ENCODE measurements at regions not wholly inside any gene's neighbourhood (a gene's known extent, or its start where the extent isn't known, plus 50 kb on each side); places are given as distances from the start of the nearest gene placed in this dataset.

- H3K27ac Mint-ChIP-seq, result no peak overlapping the region
- ATAC-seq (no peak), DNase-seq (no peak)
- H3K27me3 Mint-ChIP-seq, result no peaks in the 10 kb centered on the region
- no peaks in the 10 kb centered on the region for H3K4me1 Mint-ChIP-seq
- no peak overlapping the region for H3K4me3 Mint-ChIP-seq
- H3K9me3 Mint-ChIP-seq, result no peaks in the 10 kb centered on the region
Measured at GRCh38 chr4:135605076-135605475, 1403.5 kb upstream of the PABPC4L start.

DNA sequence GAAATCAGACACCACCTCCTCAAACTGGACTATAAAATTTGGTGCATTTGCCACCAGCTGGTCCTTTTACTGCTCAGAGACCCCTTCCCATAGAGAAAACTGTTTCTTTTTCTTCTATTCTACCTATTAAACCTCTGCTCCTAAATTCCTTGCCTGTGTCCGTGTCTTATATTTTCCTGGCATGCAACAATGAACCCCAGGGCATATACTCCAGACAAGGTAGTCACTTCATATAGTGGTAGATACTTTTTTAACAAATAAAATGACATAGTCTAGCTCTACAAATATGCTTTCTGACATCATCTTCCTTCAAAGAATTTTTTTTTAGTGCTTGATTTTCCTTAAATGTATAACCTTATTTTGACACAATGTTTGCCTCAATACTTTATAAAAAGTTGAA lies 1402.9 kb upstream of the PABPC4L start:
- H3K9me3 Mint-ChIP-seq, result no peaks in the 10 kb centered on the region
- H3K27me3 Mint-ChIP-seq, result no peaks in the 10 kb centered on the region
- H3K4me1 Mint-ChIP-seq, result no peaks in the 10 kb centered on the region
- ATAC-seq, result no peak
- DNase-seq, result no peak
- no peak overlapping the region for H3K27ac Mint-ChIP-seq
- no peak overlapping the region for H3K4me3 Mint-ChIP-seq

DNA sequence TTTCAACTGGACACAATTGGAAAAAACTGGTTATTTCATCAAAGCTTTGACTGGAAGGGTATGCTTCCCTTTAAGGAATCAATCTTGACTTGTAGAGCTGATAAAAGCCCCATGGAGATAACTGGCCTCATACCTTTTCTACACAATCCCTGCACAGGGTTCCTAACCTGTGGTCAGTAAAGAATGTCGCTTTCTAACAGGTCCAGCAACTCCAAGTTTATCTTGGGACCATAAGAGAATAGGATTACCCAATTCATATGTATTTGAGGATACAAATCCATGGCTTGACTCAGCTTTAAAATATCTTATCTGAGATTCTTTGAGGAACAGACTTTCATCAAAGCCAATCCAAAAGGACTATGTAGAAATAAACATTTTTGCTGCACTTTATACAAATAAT lies 1399.8 kb upstream of the PABPC4L start:
- no peak for DNase-seq
- H3K9me3 Mint-ChIP-seq, result peaks cover under 1 to 13% of the 10 kb centered on the region in 2 donors
- H3K27ac Mint-ChIP-seq, result no peak overlapping the region
- ATAC-seq, result no peak
- no peaks in the 10 kb centered on the region for H3K4me1 Mint-ChIP-seq
- no peaks in the 10 kb centered on the region for H3K27me3 Mint-ChIP-seq
- H3K4me3 Mint-ChIP-seq, result no peak overlapping the region

- Mint-ChIP-seq H3K4me3 (no peak overlapping the region), H3K4me1 (no peaks in the 10 kb centered on the region), H3K9me3 (peaks cover 6 to 17% of the 10 kb centered on the region in 2 donors), H3K27me3 (no peaks in the 10 kb centered on the region), H3K27ac (no peak overlapping the region)
- no peak for DNase-seq
- ATAC-seq, result no peak
Measured at GRCh38 chr4:135598151-135598550, 1396.6 kb upstream of the PABPC4L start.

GRCh38 chr4:135594521-135594920 lies 1392.9 kb upstream of the PABPC4L start:
- Mint-ChIP-seq H3K27ac (no peak overlapping the region), H3K4me3 (no peak overlapping the region), H3K9me3 (peaks cover 11 to 24% of the 10 kb centered on the region in 2 donors), H3K4me1 (no peaks in the 10 kb centered on the region), H3K27me3 (no peaks in the 10 kb centered on the region)
- no peak for ATAC-seq
- no peak for DNase-seq

- H3K9me3 Mint-ChIP-seq, result no peaks in the 10 kb centered on the region
- no peak overlapping the region for H3K27ac Mint-ChIP-seq
- H3K4me1 Mint-ChIP-seq, result no peaks in the 10 kb centered on the region
- DNase-seq, result no peak
- ATAC-seq, result no peak
- no peak overlapping the region for H3K4me3 Mint-ChIP-seq
- no peaks in the 10 kb centered on the region for H3K27me3 Mint-ChIP-seq
Measured at GRCh38 chr4:135575041-135575440, 1373.5 kb upstream of the PABPC4L start.

DNA sequence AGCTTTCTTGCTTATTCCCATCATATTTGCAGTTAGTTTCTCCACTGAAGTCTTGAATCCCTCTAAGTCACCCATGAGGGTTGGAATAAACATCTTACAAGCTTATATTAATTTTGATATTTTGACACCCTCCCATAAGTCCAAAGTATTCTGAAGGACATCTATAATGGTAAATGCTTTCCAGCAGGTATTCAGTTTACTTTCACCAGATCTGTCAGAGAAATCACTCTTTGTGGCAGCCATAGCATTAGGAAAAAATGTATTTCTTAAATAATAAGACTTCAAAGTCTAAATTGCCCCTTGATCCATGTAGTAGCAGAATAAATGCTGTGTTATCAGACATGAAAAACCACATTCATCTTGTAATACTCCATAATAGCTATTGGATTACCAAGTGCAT lies 1371.7 kb upstream of the PABPC4L start:
- ATAC-seq, result no peak
- no peak for DNase-seq
- no peaks in the 10 kb centered on the region for H3K9me3 Mint-ChIP-seq
- no peak overlapping the region for H3K27ac Mint-ChIP-seq
- H3K4me3 Mint-ChIP-seq, result no peak overlapping the region
- no peaks in the 10 kb centered on the region for H3K27me3 Mint-ChIP-seq
- H3K4me1 Mint-ChIP-seq, result no peaks in the 10 kb centered on the region

DNA sequence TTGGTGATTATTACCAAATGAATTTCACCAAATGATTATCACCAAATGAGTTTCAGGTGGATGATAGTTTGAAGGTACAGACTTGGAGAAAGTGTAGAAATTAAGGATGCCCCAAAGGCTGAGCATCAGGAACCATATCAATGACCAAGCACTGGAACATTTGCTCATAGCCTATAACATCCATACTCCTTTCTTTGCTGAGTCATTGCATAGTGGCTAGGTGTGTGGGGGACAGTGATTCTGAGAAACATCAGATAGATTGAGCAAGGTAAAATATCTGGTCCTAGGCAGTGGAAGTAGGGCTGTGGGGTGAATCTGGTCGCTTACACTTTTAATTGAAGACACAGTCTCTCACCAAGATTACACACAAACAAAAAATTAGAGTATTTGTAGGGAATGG lies 1362.5 kb upstream of the PABPC4L start:
- ATAC-seq (no peak), DNase-seq (no peak)
- H3K4me1 Mint-ChIP-seq, result no peaks in the 10 kb centered on the region
- H3K27ac Mint-ChIP-seq, result no peak overlapping the region
- H3K27me3 Mint-ChIP-seq, result no peaks in the 10 kb centered on the region
- H3K9me3 Mint-ChIP-seq, result peaks cover 0 to 6% of the 10 kb centered on the region in 2 donors
- H3K4me3 Mint-ChIP-seq, result no peak overlapping the region

GRCh38 chr4:135553213-135553612 lies 1351.6 kb upstream of the PABPC4L start:
- no peaks in the 10 kb centered on the region for H3K4me1 Mint-ChIP-seq
- ATAC-seq (no peak), DNase-seq (no peak)
- H3K27me3 Mint-ChIP-seq, result no peaks in the 10 kb centered on the region
- H3K9me3 Mint-ChIP-seq, result peaks cover 0 to 14% of the 10 kb centered on the region in 2 donors
- H3K27ac Mint-ChIP-seq, result no peak overlapping the region
- H3K4me3 Mint-ChIP-seq, result no peak overlapping the region

GRCh38 chr4:135552131-135552530 lies 1350.5 kb upstream of the PABPC4L start:
- no peak for ATAC-seq

DNA sequence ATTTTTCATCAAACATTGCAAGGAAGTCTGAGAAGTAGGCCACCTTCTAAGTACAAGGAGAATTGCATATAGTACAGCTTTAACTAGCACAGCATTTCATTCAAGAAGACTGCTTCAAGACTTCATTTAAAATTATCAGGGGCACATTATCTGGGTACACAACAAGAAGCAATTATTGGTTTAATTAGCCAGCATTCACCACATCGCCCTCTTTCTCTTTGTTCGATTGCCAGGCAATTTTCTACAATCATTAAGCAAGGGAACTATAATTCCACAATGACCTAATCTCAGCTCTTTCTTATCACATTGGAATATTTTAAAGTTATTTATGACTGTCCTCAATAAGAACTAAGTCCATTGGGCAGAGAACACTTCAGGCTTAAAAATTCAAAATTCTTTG lies 1347.1 kb upstream of the PABPC4L start:
- Mint-ChIP-seq H3K9me3 (peaks cover 0 to 4% of the 10 kb centered on the region in 2 donors), H3K4me3 (no peak overlapping the region), H3K4me1 (no peaks in the 10 kb centered on the region), H3K27ac (no peak overlapping the region), H3K27me3 (no peaks in the 10 kb centered on the region)
- DNase-seq, result no peak
- no peak for ATAC-seq

More at GRCh38 chr4:135552131-135552530, 1350.5 kb upstream of the PABPC4L start:
- Mint-ChIP-seq H3K4me3 (no peak overlapping the region), H3K27ac (no peak overlapping the region), H3K27me3 (no peaks in the 10 kb centered on the region), H3K9me3 (peaks cover 0 to 14% of the 10 kb centered on the region in 2 donors), H3K4me1 (no peaks in the 10 kb centered on the region)
- DNase-seq, result no peak

DNA sequence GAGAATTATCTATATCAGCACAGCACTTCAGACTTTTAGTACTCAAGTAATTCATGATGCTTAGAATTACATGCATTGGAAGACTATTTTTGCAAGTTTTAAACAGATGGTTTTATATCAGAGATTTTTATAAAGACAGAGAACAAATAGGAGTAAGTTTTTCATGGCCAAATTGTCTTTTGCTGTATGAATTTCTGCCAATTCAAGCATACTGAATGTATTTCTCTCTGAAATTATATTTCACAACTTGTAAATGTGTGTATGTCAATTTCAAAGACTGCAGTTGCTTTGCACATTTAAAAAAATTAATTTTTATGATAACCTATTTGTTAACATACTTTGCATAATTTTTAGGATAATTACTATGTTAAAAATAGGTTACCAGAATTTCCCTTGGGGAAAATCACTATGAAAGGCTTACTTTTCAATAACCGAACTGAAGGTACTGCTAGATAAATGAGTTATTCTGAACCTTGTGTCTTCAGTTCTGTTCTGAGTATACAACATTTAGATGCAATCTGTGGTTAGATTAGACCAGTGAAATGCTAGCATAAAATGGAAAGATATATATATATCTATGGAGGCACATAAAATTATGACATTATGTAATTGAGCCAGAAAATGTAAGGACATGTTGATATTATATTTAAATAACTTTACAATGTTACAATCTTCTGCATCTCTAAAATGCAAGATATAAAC lies 1344.2 kb upstream of the PABPC4L start:
- no peak overlapping the region for H3K4me3 Mint-ChIP-seq
- no peak overlapping the region for H3K27ac Mint-ChIP-seq
- H3K4me1 Mint-ChIP-seq, result no peaks in the 10 kb centered on the region
- ATAC-seq (no peak), DNase-seq (no peak)
- no peaks in the 10 kb centered on the region for H3K27me3 Mint-ChIP-seq
- peaks cover 1% of the 10 kb centered on the region in 2 donors for H3K9me3 Mint-ChIP-seq

DNA sequence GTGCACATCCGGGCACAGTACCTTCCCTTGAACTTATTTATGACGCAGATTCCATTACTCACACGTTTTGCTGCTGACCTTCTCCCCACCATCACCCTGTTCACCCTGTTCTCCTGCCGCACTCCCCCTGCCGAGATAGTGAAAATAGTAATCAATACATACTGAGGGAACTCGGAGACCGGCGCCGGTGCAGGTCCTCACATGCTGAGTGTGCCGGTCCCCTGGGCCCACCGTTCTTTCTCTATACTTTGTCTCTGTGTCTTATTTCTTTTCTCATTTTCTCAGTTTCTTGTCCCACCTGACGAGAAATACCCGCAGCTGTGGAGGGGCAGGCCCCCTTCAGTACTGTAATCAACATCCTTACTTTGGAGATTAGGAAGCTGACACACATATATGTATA lies 1337.1 kb upstream of the PABPC4L start:
- H3K27me3 Mint-ChIP-seq, result no peaks in the 10 kb centered on the region
- H3K4me1 Mint-ChIP-seq, result no peaks in the 10 kb centered on the region
- H3K9me3 Mint-ChIP-seq, result peaks cover 7 to 10% of the 10 kb centered on the region in 2 donors
- ATAC-seq (no peak), DNase-seq (no peak)
- H3K4me3 Mint-ChIP-seq, result no peak overlapping the region
- H3K27ac Mint-ChIP-seq, result no peak overlapping the region

GRCh38 chr4:135533053-135533452 lies 1331.5 kb upstream of the PABPC4L start:
- H3K27me3 Mint-ChIP-seq, result no peaks in the 10 kb centered on the region
- no peak for ATAC-seq

DNA sequence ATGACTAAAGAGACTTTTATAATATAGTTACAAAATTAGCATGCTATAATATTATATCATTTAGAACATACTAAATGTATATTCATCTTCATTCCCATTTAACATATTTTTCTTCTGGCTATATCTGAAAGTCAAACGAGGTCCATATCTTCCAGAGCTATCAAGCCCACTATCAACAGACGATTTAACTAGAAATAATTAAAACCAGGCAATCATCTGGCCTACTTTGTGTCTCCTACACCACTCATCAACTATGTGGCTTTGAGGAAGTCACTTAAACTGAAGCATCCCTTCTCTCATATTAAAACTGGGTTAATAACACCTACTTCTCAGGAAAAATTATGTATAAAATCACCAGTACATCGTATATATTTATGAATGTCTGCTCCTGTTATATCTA lies 1330.5 kb upstream of the PABPC4L start:
- no peaks in the 10 kb centered on the region for H3K4me1 Mint-ChIP-seq

More at GRCh38 chr4:135533053-135533452, 1331.5 kb upstream of the PABPC4L start:
- DNase-seq, result no peak
- Mint-ChIP-seq H3K4me3 (no peak overlapping the region), H3K4me1 (no peaks in the 10 kb centered on the region), H3K27ac (no peak overlapping the region), H3K9me3 (no peaks in the 10 kb centered on the region)

GRCh38 chr4:135515295-135515694 lies 1313.7 kb upstream of the PABPC4L start:
- Mint-ChIP-seq H3K27me3 (no peaks in the 10 kb centered on the region), H3K4me3 (no peak overlapping the region), H3K27ac (no peak overlapping the region), H3K4me1 (no peaks in the 10 kb centered on the region), H3K9me3 (peaks cover 0 to 4% of the 10 kb centered on the region in 2 donors)
- DNase-seq (no peak), ATAC-seq (no peak)

More for the DNA sequence above, 1330.5 kb upstream of the PABPC4L start:
- no peak overlapping the region for H3K4me3 Mint-ChIP-seq
- no peak overlapping the region for H3K27ac Mint-ChIP-seq
- no peaks in the 10 kb centered on the region for H3K9me3 Mint-ChIP-seq
- no peaks in the 10 kb centered on the region for H3K27me3 Mint-ChIP-seq
- no peak for ATAC-seq
- no peak for DNase-seq

DNA sequence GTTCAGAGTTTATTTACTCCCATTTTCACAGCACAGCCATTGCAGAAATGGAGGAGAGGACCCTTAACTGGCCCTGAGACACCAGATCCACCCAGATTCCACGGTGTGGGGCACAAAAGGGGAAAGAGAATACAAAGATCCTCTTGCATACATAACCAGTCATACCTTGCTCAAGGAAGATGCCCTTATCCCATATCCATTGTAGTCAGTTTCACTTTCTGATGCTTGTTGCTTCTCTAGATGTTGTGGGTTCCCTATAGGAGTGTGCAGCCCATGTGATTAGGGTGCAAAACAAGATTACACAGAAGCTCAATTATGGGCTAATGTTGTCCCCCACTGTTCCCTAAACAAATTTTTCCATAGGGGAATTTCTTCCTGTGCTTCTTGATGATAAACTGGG lies 1309.0 kb upstream of the PABPC4L start:
- no peak overlapping the region for H3K27ac Mint-ChIP-seq
- DNase-seq (no peak), ATAC-seq (no peak)
- H3K27me3 Mint-ChIP-seq, result no peaks in the 10 kb centered on the region
- H3K4me3 Mint-ChIP-seq, result no peak overlapping the region
- no peaks in the 10 kb centered on the region for H3K4me1 Mint-ChIP-seq
- H3K9me3 Mint-ChIP-seq, result no peaks in the 10 kb centered on the region
